MM.1S (cell line): ENCODE measurements at regions not wholly inside any gene's neighbourhood (a gene's known extent, or its start where the extent isn't known, plus 50 kb on each side); places are given as distances from the start of the nearest gene placed in this dataset.

Experiments
- DNase-seq: peaks from one replicate; pipeline ENCODE4 v3.0.0-alpha.2; 2015
- H2AFZ ChIP-seq: fragments of 300-600 bp; sonication (generic); 2 replicates; pipeline ENCODE4 v1.6.0; 2016; ENCODE audit warnings: antibody characterized with exemption, low read length
- H3F3A ChIP-seq: fragments of 300-600 bp; sonication (generic); 2 replicates; pipeline ENCODE4 v1.6.1; 2016; ENCODE audit warnings: mild to moderate bottlenecking, antibody characterized with exemption, low read length, moderate library complexity, mixed read lengths; ENCODE audit not compliant: insufficient read depth
- H3K27ac ChIP-seq: fragments of 300-600 bp; sonication (generic); 2 replicates; pipeline ENCODE4 v1.5.1; 2016; ENCODE audit warnings: mild to moderate bottlenecking, low read length
- H3K27me3 ChIP-seq: fragments of 300-600 bp; sonication (generic); replicated peaks from 2 replicates; pipeline ENCODE4 v1.6.0; 2016; ENCODE audit warnings: low read length; ENCODE audit not compliant: insufficient read depth
- H3K36me3 ChIP-seq: fragments of 300-600 bp; sonication (generic); replicated peaks from 2 replicates; pipeline ENCODE4 v1.6.1; 2016; ENCODE audit warnings: mild to moderate bottlenecking, low read length, mixed read lengths; ENCODE audit not compliant: insufficient read depth
- H3K4me1 ChIP-seq: fragments of 300-600 bp; sonication (generic); 2 replicates; pipeline ENCODE4 v1.6.1; 2016; ENCODE audit warnings: low read length, mixed read lengths
- H3K4me2 ChIP-seq: fragments of 300-600 bp; sonication (generic); 2 replicates; pipeline ENCODE4 v1.6.0; 2016; ENCODE audit warnings: low read depth, low read length
- H3K4me3 ChIP-seq: fragments of 300-600 bp; sonication (generic); 2 replicates; pipeline ENCODE4 v1.5.1; 2016; ENCODE audit warnings: low read length, mixed read lengths
- H3K79me2 ChIP-seq: fragments of 300-600 bp; sonication (generic); 2 replicates; pipeline ENCODE4 v1.6.1; 2016; ENCODE audit warnings: mixed run types, low read length, mixed read lengths
- H3K9ac ChIP-seq: fragments of 300-600 bp; sonication (generic); 2 replicates; pipeline ENCODE4 v1.6.1; 2016; ENCODE audit warnings: low read length, mixed read lengths
- H3K9me2 ChIP-seq: fragments of 300-600 bp; sonication (generic); replicated peaks from 2 replicates; pipeline ENCODE4 v1.6.1; 2016; ENCODE audit warnings: mild to moderate bottlenecking, low read length, mixed read lengths; ENCODE audit not compliant: insufficient read depth
- H3K9me3 ChIP-seq: fragments of 300-600 bp; sonication (generic); replicated peaks from 2 replicates; pipeline ENCODE4 v1.6.1; 2016; ENCODE audit warnings: mild to moderate bottlenecking, low read length, mixed read lengths; ENCODE audit not compliant: insufficient read depth
- H4K20me1 ChIP-seq: fragments of 300-600 bp; sonication (generic); 2 replicates; pipeline ENCODE4 v1.6.1; 2016; ENCODE audit warnings: mild to moderate bottlenecking, low read length, moderate library complexity, mixed read lengths; ENCODE audit not compliant: insufficient read depth
- EZH2 ChIP-seq: fragments of 300-600 bp; sonication (generic); optimal IDR thresholded peaks from 2 replicates; pipeline ENCODE3; 2017; ENCODE audit warnings: low read depth, mild to moderate bottlenecking, antibody characterized with exemption, low read length, mixed read lengths
- EZH2phosphoT487 ChIP-seq: fragments of 300-600 bp; sonication (generic); IDR thresholded peaks from 2 replicates; pipeline ENCODE4 v1.6.1; 2018; ENCODE audit warnings: antibody characterized with exemption, low read length
- TF ChIP-seq, protein P1 (sequence below): fragments of 300-600 bp; sonication (generic); IDR thresholded peaks from 2 replicates; pipeline ENCODE4 v1.5.1; 2016; ENCODE audit warnings: antibody characterized with exemption, low read length, mixed read lengths

DNA sequence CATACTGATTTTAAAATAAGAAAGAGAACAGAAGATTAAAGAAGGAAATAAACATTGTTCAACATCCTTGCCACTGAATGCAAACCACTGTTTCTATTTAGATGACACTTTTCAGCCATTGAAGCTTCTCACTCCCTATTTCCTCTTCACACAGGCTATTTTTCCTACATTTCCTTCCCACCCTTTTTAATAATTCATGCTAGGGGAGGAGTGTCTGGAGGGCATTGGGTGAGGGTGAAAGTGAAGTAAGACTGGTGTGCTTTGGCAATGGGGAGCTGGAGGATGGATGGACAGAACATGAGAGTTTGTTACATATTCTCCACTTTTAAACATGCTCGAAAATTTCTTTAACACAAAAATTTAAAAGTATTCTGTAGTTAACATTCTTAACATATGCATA lies 168.8 kb upstream of the GLI3 start:
- Histone ChIP-seq H3F3A (no peaks in the 10 kb centered on the region), H4K20me1 (no peaks in the 10 kb centered on the region), H3K4me2 (no peak overlapping the region), H3K4me1 (no peaks in the 10 kb centered on the region), H3K9ac (no peak overlapping the region), H3K79me2 (no peaks in the 10 kb centered on the region), H3K27me3 (no peaks in the 10 kb centered on the region), H3K36me3 (no peaks in the 10 kb centered on the region), H3K27ac (no peak overlapping the region), H3K9me3 (no peaks in the 10 kb centered on the region), H2AFZ (no peak overlapping the region), H3K4me3 (no peak overlapping the region), H3K9me2 (no peaks in the 10 kb centered on the region)
- TF ChIP-seq EZH2phosphoT487 (no peak), EZH2 (no peak)
- TF ChIP-seq, protein P1, sequence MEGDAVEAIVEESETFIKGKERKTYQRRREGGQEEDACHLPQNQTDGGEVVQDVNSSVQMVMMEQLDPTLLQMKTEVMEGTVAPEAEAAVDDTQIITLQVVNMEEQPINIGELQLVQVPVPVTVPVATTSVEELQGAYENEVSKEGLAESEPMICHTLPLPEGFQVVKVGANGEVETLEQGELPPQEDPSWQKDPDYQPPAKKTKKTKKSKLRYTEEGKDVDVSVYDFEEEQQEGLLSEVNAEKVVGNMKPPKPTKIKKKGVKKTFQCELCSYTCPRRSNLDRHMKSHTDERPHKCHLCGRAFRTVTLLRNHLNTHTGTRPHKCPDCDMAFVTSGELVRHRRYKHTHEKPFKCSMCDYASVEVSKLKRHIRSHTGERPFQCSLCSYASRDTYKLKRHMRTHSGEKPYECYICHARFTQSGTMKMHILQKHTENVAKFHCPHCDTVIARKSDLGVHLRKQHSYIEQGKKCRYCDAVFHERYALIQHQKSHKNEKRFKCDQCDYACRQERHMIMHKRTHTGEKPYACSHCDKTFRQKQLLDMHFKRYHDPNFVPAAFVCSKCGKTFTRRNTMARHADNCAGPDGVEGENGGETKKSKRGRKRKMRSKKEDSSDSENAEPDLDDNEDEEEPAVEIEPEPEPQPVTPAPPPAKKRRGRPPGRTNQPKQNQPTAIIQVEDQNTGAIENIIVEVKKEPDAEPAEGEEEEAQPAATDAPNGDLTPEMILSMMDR: no peak
- DNase-seq: no peak

DNA sequence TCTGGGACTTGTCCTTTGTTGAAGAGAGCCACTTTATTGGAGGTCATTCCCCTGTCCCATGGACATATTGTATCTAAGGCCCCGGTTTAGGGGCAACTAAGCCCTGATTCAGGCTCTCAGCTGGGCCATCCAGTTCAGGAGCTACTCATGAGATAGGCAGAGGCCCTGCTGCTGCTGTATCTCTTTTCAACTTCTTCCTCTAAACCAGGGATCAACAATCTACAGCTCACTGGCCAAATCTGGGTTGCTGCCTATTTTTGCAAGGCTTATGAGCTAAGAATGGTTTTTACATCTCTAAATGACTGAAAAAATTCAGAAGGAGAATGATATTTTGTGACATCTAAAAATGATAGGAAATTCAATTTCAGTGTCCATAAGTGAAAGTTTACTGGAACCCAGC lies 166.8 kb upstream of the GLI3 start:
- no peaks in the 10 kb centered on the region for H4K20me1 ChIP-seq
- no peaks in the 10 kb centered on the region for H3K36me3 ChIP-seq
- no peaks in the 10 kb centered on the region for H3K79me2 ChIP-seq
- no peak overlapping the region for H3K9ac ChIP-seq
- H3K27me3 ChIP-seq: no peaks in the 10 kb centered on the region
- no peaks in the 10 kb centered on the region for H3K9me2 ChIP-seq
- H3K4me1 ChIP-seq: no peaks in the 10 kb centered on the region
- no peak overlapping the region for H2AFZ ChIP-seq
- H3K27ac ChIP-seq: no peak overlapping the region
- no peak overlapping the region for H3K4me2 ChIP-seq
- no peaks in the 10 kb centered on the region for H3K9me3 ChIP-seq
- H3F3A ChIP-seq: no peaks in the 10 kb centered on the region
- DNase-seq: no peak
- H3K4me3 ChIP-seq: no peak overlapping the region
- TF ChIP-seq EZH2phosphoT487 (no peak), EZH2 (no peak)
- TF ChIP-seq, protein P1: no peak

DNA sequence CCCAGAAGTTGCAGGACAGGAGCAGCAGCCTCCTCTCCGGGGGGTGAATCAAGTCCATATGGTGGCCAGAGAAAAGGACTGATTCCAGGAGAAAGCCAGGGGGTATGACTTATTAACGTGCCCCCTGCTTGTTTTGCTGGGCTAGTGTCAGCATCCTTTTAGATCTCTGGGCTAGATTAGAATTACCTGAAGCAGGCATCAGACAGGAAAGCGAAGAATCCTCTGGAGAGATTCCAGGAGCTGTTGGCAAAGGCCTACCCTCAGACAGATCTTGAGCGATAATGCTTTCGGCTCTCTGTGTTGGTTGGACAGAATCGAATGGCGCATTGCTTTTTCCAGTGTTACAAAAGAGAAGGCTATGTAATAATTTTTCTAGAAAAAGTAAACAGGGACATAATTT lies 164.0 kb upstream of the GLI3 start:
- H3F3A ChIP-seq: no peaks in the 10 kb centered on the region
- no peak overlapping the region for H3K9ac ChIP-seq
- H4K20me1 ChIP-seq: no peaks in the 10 kb centered on the region
- H3K79me2 ChIP-seq: no peaks in the 10 kb centered on the region
- no peak overlapping the region for H3K4me3 ChIP-seq
- TF ChIP-seq EZH2 (no peak), EZH2phosphoT487 (no peak)
- TF ChIP-seq, protein P1: no peak
- no peak overlapping the region for H2AFZ ChIP-seq
- no peaks in the 10 kb centered on the region for H3K27me3 ChIP-seq
- H3K4me2 ChIP-seq: no peak overlapping the region
- no peak for DNase-seq
- H3K36me3 ChIP-seq: no peaks in the 10 kb centered on the region
- H3K27ac ChIP-seq: no peak overlapping the region
- H3K9me2 ChIP-seq: no peaks in the 10 kb centered on the region
- H3K9me3 ChIP-seq: no peaks in the 10 kb centered on the region
- H3K4me1 ChIP-seq: no peaks in the 10 kb centered on the region
